HCT116 (cell line): ENCODE measurements at regions not wholly inside any gene's neighbourhood (a gene's known extent, or its start where the extent isn't known, plus 50 kb on each side); places are given as distances from the start of the nearest gene placed in this dataset.

ENCODE experiments used
- ATAC-seq: fragments of 200-7000 bp; cut with Tn5 transposase; 2 replicates; pipeline ENCODE4 v1.9.1; 2020; ENCODE audit warnings: mild to moderate bottlenecking, moderate library complexity
- BruUV-seq: library from RNA; stranded (reverse); fragments of 400-500 nt; replicated peaks from 2 replicates; lab custom pipeline; 2021; lab: Mats Ljungman, UMichigan
- CTCF ChIA-PET: fragments of 300-600 bp; sonication (Branson Sonifier 250); formaldehyde crosslinking; loops from one replicate; lab custom pipeline; 2021; ENCODE audit warnings: antibody characterized with exemption; lab: Charles Lee
- POLR2A ChIA-PET: fragments of 300-600, 350-600 bp; sonication (Branson Sonifier 250); formaldehyde crosslinking; loops from one replicate; lab custom pipeline; 2021; ENCODE audit warnings: antibody characterized with exemption; lab: Charles Lee
- RAD21 ChIA-PET, 2 experiments: fragments of 300-600 bp; sonication (Branson Sonifier 250); formaldehyde crosslinking; loops; one replicate each; lab custom pipeline; 2023; ENCODE audit warnings: low total read pairs in 2 of 2; ENCODE audit not compliant: uncharacterized antibody in 2 of 2, unreplicated experiment in 2 of 2, low non-redundant PET in 1 of 2; lab: Charles Lee
- DNase-seq: peaks from one replicate; pipeline ENCODE4 v3.0.0-alpha.2; 2010; ENCODE audit warnings: low read depth, low spot score
- H2AFZ ChIP-seq: fragments of 200-600 bp; shearing (Covaris generic), sonication (generic); 2 replicates; pipeline ENCODE4 v1.6.1; 2017; ENCODE audit warnings: low read depth, mixed run types, mixed read lengths, antibody characterized with exemption, low read length; ENCODE audit not compliant: poor library complexity, severe bottlenecking
- H3K27ac ChIP-seq: 2 replicates; pipeline ENCODE4 v1.5.1; 2012; ENCODE audit warnings: low read depth, low read length
- H3K27me3 ChIP-seq: fragments of 200-600 bp; sonication (generic); 2 replicates; pipeline ENCODE4 v1.6.1; 2016; ENCODE audit warnings: mixed run types, low read length, mixed read lengths; ENCODE audit not compliant: insufficient read depth
- H3K36me3 ChIP-seq, 2 experiments: fragments of 200-500 bp in 1 of 2; fragments of 200-600 bp in 1 of 2; sonication (Bioruptor generic) in 1 of 2; sonication (generic) in 1 of 2; 2 replicates each; pipeline versions ENCODE4 v1.5.1 to v1.6.1; 2014 to 2016; ENCODE audit warnings: low read length in 2 of 2, inconsistent platforms in 1 of 2, mixed read lengths in 1 of 2, mixed run types in 1 of 2; ENCODE audit not compliant: insufficient read depth in 2 of 2, control insufficient read depth in 1 of 2
- H3K4me1 ChIP-seq, 2 experiments: fragments of 200-600 bp in 1 of 2; sonication (generic) in 1 of 2; 2 replicates each; pipeline versions ENCODE4 v1.5.1 to v1.6.1; 2012 to 2017; ENCODE audit warnings: low read length in 2 of 2, inconsistent platforms in 1 of 2, mild to moderate bottlenecking in 1 of 2, mixed read lengths in 1 of 2, mixed run types in 1 of 2, moderate library complexity in 1 of 2; ENCODE audit not compliant: insufficient read depth in 2 of 2, control insufficient read depth in 1 of 2
- H3K4me2 ChIP-seq: fragments of 200-600 bp; sonication (generic); 2 replicates; pipeline ENCODE4 v1.6.1; 2017; ENCODE audit warnings: mixed run types, low read length, mixed read lengths
- H3K4me3 ChIP-seq, 2 experiments: fragments of 200-600 bp in 1 of 2; sonication (generic) in 1 of 2; replicated peaks in 1 of 2; 2 replicates each; pipeline ENCODE4 v1.5.1; 2011 to 2016; ENCODE audit warnings: low read length in 2 of 2, control low read depth in 1 of 2, low read depth in 1 of 2, mild to moderate bottlenecking in 1 of 2, mixed read lengths in 1 of 2, mixed run types in 1 of 2
- H3K79me2 ChIP-seq: fragments of 200-600 bp; sonication (generic); 2 replicates; pipeline ENCODE4 v1.6.1; 2017; ENCODE audit warnings: mild to moderate bottlenecking, mixed run types, low read length, moderate library complexity, mixed read lengths; ENCODE audit not compliant: insufficient read depth
- H3K9ac ChIP-seq: fragments of 200-600 bp; sonication (generic); 2 replicates; pipeline ENCODE4 v1.6.1; 2016; ENCODE audit warnings: low read length, mixed read lengths
- H3K9me2 ChIP-seq: fragments of 200-600 bp; sonication (generic), shearing (Covaris generic); 2 replicates; pipeline ENCODE4 v1.6.1; 2017; ENCODE audit warnings: mixed run types, mild to moderate bottlenecking, moderate library complexity; ENCODE audit not compliant: insufficient read depth
- H3K9me3 ChIP-seq, 2 experiments: fragments of 200-500 bp in 1 of 2; fragments of 200-600 bp in 1 of 2; sonication (Bioruptor generic) in 1 of 2; sonication (generic) in 1 of 2; 2 replicates each; pipeline ENCODE4 v1.6.1; 2014 to 2017; ENCODE audit warnings: low read length in 2 of 2, mixed read lengths in 2 of 2, inconsistent platforms in 1 of 2, low read depth in 1 of 2, mild to moderate bottlenecking in 1 of 2, mixed run types in 1 of 2, moderate library complexity in 1 of 2; ENCODE audit not compliant: control insufficient read depth in 1 of 2, insufficient read depth in 1 of 2
- H4K20me1 ChIP-seq: fragments of 200-600 bp; sonication (generic), shearing (Covaris generic); 2 replicates; pipeline ENCODE4 v1.6.1; 2017; ENCODE audit warnings: mixed run types, mild to moderate bottlenecking, moderate library complexity; ENCODE audit not compliant: insufficient read depth
- ATF3 ChIP-seq: IDR thresholded peaks from 2 replicates; pipeline ENCODE4 v1.6.1; 2012
- CBX3 ChIP-seq: IDR thresholded peaks from 2 replicates; pipeline ENCODE4 v1.6.1; 2012; ENCODE audit warnings: low read depth
- ELF1 ChIP-seq: IDR thresholded peaks from 2 replicates; pipeline ENCODE4 v1.6.1; 2012; ENCODE audit warnings: low read depth, borderline replicate concordance
- FOSL1 ChIP-seq: IDR thresholded peaks from 2 replicates; pipeline ENCODE4 v1.6.1; 2012; ENCODE audit warnings: low read depth
- MAX ChIP-seq: IDR thresholded peaks from 2 replicates; pipeline ENCODE4 v1.6.1; 2012
- POLR2A ChIP-seq: IDR thresholded peaks from 2 replicates; pipeline ENCODE4 v1.7.0; 2011; ENCODE audit warnings: borderline replicate concordance; ENCODE audit not compliant: insufficient read depth, insufficient read length; ENCODE audit errors: extremely low read depth
- POLR2AphosphoS5 ChIP-seq: IDR thresholded peaks from 2 replicates; pipeline ENCODE4 v1.6.1; 2011; ENCODE audit warnings: mild to moderate bottlenecking, low read depth, low read length, moderate library complexity
- REST ChIP-seq: IDR thresholded peaks from 2 replicates; pipeline ENCODE4 v1.6.1; 2012; ENCODE audit warnings: low read depth
- SIN3A ChIP-seq: IDR thresholded peaks from 2 replicates; pipeline ENCODE4 v1.6.1; 2012; ENCODE audit warnings: low read depth
- YY1 ChIP-seq: IDR thresholded peaks from 2 replicates; pipeline ENCODE4 v1.6.1; 2011; ENCODE audit warnings: low read length, low read depth, moderate library complexity, mild to moderate bottlenecking; ENCODE audit not compliant: insufficient replicate concordance; ENCODE audit errors: extremely low read depth
- ZBTB33 ChIP-seq: IDR thresholded peaks from 2 replicates; pipeline ENCODE4 v1.6.1; 2011; ENCODE audit warnings: mild to moderate bottlenecking, low read length, moderate library complexity; ENCODE audit not compliant: insufficient replicate concordance; ENCODE audit errors: extremely low read depth
- ZNF274 ChIP-seq: fragments of 200-500 bp; sonication (Bioruptor generic); IDR thresholded peaks from 2 replicates; pipeline ENCODE4 v1.6.1; 2014; ENCODE audit warnings: mild to moderate bottlenecking, low read depth, low read length, inconsistent platforms
- intact Hi-C: fragments of 100-400 bp; cut with micrococcal nuclease; formaldehyde crosslinking; loops from 2 replicates; pipeline ENCODE4 v1.10.0; 2022

GRCh38 chr22:27676545-27677213 lies 124.9 kb downstream of the MN1 start:
- Histone ChIP-seq H3K9me3 (no peaks in the 10 kb centered on the region), H3K27ac (no peak overlapping the region), H3K36me3 (no peaks in the 10 kb centered on the region), H3K9ac (no peak overlapping the region), H3K27me3 (no peaks in the 10 kb centered on the region), H2AFZ (no peak overlapping the region), H3K9me2 (no peaks in the 10 kb centered on the region), H4K20me1 (no peaks in the 10 kb centered on the region), H3K4me2 (no peak overlapping the region), H3K4me3 (no peak overlapping the region)
- no TSS peak for BruUV-seq
- RAD21 ChIA-PET, result no interaction called here
- POLR2A ChIA-PET, result no interaction called here
- DNase-seq, result no peak
- CTCF ChIA-PET, result no interaction called here
- TF ChIP-seq POLR2AphosphoS5 (no peak), ZBTB33 (no peak), REST (no peak), ZNF274 (no peak), FOSL1 (no peak), YY1 (no peak), MAX (no peak), ELF1 (no peak), POLR2A (no peak), SIN3A (no peak), CBX3 (no peak), ATF3 (no peak)
- TF ChIP-seq, all 23 proteins: peak for 0
- intact Hi-C loops, result no loop called here
- Histone ChIP-seq H3K4me1 (peaks cover under 1 to 6% of the 10 kb centered on the region in 2 experiments; a peak in 2 of 4 replicates), H3K79me2 (no peaks in the 10 kb centered on the region)
- no peak for ATAC-seq
